ENCODE measurements at regions not wholly inside any gene's neighbourhood (a gene's known extent, or its start where the extent isn't known, plus 50 kb on each side); places are given as distances from the start of the nearest gene placed in this dataset.

DNA sequence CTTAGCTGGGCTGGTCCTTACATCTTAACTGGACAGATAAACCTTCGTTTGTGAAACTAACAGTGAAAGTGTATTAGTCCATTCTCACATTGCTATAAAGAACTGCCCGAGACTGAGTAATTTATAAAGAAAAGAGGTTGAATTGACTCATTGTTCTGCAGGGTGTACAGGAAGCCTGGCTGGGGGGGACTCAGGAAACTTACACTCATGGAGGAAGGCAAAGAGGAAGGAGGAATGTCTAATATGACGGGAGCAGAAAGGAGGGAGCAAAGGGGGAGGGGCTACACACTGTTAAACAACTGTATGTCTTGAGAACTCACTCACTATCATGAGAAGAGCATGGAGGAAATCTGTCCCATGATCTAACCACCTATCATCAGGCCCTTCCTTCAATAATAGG lies 1566.5 kb upstream of the PCDH7 start:
- TF ChIP-seq, protein P1, sequence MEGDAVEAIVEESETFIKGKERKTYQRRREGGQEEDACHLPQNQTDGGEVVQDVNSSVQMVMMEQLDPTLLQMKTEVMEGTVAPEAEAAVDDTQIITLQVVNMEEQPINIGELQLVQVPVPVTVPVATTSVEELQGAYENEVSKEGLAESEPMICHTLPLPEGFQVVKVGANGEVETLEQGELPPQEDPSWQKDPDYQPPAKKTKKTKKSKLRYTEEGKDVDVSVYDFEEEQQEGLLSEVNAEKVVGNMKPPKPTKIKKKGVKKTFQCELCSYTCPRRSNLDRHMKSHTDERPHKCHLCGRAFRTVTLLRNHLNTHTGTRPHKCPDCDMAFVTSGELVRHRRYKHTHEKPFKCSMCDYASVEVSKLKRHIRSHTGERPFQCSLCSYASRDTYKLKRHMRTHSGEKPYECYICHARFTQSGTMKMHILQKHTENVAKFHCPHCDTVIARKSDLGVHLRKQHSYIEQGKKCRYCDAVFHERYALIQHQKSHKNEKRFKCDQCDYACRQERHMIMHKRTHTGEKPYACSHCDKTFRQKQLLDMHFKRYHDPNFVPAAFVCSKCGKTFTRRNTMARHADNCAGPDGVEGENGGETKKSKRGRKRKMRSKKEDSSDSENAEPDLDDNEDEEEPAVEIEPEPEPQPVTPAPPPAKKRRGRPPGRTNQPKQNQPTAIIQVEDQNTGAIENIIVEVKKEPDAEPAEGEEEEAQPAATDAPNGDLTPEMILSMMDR (conservative IDR thresholded peaks at IDR 0.05; ENCODE audit: low read depth, low read length), result no peak
- H3K4me3 ChIP-seq (ENCODE audit: low read depth, low read length), result no peak overlapping the region
- DNase-seq (ENCODE audit: low read depth), result no peak

DNA sequence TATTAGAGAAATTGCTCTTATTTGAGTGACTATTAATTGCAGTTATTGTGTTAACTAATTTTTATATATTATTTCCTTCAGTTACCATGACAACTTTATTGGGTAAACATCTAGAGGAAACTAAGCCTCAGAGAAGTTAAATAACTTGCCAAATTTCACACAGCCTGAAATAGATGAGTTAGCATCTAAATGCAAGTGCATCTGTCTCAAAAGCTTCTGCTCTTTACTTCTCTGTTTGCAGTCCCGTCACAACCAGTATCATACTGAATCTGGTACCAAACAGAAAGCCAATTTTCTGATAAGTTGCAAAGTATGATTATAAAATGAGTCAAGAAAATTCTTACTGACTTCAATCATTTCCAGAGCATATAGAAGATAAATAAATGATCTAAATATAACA lies 1544.9 kb upstream of the PCDH7 start:
- no peak for DNase-seq (ENCODE audit: low read depth)
- TF ChIP-seq, protein P1 (conservative IDR thresholded peaks at IDR 0.05; ENCODE audit: low read depth, low read length), result no peak
- H3K4me3 ChIP-seq (ENCODE audit: low read depth, low read length), result no peak overlapping the region

DNA sequence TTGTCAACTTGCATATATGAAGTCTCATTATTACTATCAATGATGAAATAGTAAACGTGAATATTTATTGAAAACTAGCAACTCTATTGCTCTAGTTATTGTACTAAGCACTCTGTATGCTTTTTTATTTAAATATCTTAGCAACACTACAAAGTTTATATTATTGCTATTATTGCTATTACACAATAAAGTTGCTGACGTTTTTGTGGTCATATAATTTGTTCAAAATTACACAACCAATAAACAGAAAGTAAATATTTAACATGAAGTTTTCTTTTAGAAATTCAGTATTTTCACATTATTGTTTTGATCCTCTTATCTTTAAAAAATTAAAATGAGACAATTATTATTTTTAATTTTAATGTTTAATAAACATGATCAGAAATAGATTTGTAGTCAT lies 1521.1 kb upstream of the PCDH7 start:
- TF ChIP-seq, protein P1 (conservative IDR thresholded peaks at IDR 0.05; ENCODE audit: low read depth, low read length), result no peak
- no peak for DNase-seq (ENCODE audit: low read depth)
- no peak overlapping the region for H3K4me3 ChIP-seq (ENCODE audit: low read depth, low read length)

DNA sequence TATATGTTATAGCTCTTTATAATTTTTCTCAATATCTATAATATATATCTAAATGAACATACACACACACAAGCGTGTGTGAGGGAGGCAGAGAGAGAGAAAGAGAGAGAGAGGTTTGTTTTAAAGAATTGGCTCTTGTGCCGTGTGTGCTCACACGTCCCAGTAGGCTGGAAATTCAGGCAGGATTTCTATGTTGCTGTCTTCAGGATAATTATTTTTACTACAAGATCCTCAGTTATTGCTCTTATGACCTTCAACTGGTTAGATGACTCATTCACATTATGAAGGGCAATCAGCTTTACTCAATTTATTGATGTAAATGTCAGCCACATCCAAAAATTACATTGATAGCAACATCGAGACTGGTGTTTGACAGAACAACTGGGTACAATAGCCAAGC lies 1520.7 kb upstream of the PCDH7 start:
- TF ChIP-seq, protein P1 (conservative IDR thresholded peaks at IDR 0.05; ENCODE audit: low read depth, low read length), result no peak

DNA sequence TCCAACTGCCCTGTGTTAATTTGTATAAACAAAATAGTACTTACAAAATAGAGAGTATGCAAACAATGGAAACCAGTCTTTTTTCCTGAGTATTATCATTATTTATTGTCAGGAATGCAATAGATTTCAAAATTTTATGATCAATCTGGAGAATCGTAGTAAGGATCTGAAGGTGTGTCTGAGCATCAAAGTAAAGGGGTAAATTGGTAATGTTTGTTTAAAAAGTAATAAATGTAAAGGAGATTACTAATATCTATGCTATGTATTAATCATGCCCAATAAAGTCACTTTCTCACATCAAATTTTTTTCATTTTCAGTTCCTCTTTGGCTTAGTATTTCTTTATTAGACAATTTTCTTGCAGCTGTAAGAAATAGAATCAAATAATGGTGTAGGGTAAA lies 1507.1 kb upstream of the PCDH7 start:
- TF ChIP-seq, protein P1 (conservative IDR thresholded peaks at IDR 0.05; ENCODE audit: low read depth, low read length), result no peak
- DNase-seq (ENCODE audit: low read depth), result no peak
- no peak overlapping the region for H3K4me3 ChIP-seq (ENCODE audit: low read depth, low read length)

More for the DNA sequence above, 1520.7 kb upstream of the PCDH7 start:
- H3K4me3 ChIP-seq (ENCODE audit: low read depth, low read length), result no peak overlapping the region
- DNase-seq (ENCODE audit: low read depth), result no peak

DNA sequence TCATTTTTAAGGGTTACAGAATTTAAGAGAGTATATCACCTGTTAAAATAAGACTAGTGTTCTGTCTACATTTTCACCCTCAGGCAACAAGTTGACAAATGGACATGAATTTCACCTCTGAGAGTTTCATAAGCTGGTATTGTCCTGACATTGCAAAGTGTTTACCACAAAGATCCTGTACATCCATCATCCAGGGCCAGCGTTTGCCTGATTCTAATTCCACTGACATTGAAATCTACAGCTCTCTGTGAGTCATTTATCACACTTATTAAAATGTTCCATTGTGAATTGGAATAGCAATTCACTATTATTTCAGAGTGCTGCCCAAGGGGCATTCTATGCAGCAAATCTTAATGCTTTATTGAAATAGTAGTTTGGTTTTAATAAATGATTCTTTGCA lies 1499.4 kb upstream of the PCDH7 start:
- no peak for DNase-seq (ENCODE audit: low read depth)
- TF ChIP-seq, protein P1 (conservative IDR thresholded peaks at IDR 0.05; ENCODE audit: low read depth, low read length), result no peak
- no peak overlapping the region for H3K4me3 ChIP-seq (ENCODE audit: low read depth, low read length)

DNA sequence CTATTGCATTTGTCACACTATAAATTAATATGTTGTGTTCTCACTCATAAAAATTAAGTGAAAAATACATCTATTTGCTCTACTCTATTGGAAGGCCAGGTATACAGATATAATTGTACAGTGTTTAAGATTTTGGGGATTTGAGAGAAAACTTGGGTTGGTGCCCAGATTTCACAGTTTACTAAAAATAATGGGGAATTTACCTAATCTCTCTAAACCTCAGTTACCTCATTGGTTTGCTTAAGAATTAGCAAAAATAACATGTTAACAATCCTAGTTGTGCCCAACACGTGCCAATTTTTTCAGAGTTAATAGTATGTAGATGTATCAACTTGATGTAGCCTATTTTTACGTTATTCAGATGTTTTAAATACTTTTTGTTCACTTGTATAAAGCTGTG lies 1495.3 kb upstream of the PCDH7 start:
- no peak for DNase-seq (ENCODE audit: low read depth)
- TF ChIP-seq, protein P1 (conservative IDR thresholded peaks at IDR 0.05; ENCODE audit: low read depth, low read length), result no peak
- no peak overlapping the region for H3K4me3 ChIP-seq (ENCODE audit: low read depth, low read length)
